HepG2 (cell line): ENCODE measurements at regions not wholly inside any gene's neighbourhood (a gene's known extent, or its start where the extent isn't known, plus 50 kb on each side); places are given as distances from the start of the nearest gene placed in this dataset.

Experiments used
- ATAC-seq: fragments of 200-7000 bp; cut with Tn5 transposase; 3 replicates; pipeline ENCODE4 v1.9.1; 2020; ENCODE audit warnings: mild to moderate bottlenecking, moderate library complexity
- BruUV-seq: library from RNA; stranded (reverse); fragments of 400-500 nt; replicated peaks from 2 replicates; lab custom pipeline; 2021; lab: Mats Ljungman, UMichigan
- CTCF ChIA-PET: fragments of 300-600 bp; formaldehyde crosslinking; extraction: SDS; loops from one replicate; lab custom pipeline; 2021; ENCODE audit warnings: low total read pairs, inconsistent platforms, low intra/inter-chr PET ratio; lab: Yijun Ruan, JAX
- POLR2A ChIA-PET: fragments of 350-600 bp; sonication (Branson Sonifier 250); formaldehyde crosslinking; loops from one replicate; lab custom pipeline; 2020; ENCODE audit warnings: antibody characterized with exemption, inconsistent platforms; lab: Yijun Ruan, JAX
- DNase-seq: peaks from one replicate; pipeline ENCODE4 v3.0.0-alpha.2; 2015; ENCODE audit warnings: low spot score
- FAIRE-seq: peaks from 3 replicates; lab custom pipeline; 2011; peaks lifted over from hg19 to GRCh38; lab: Jason Lieb, UNC
- H2AFZ ChIP-seq: one replicate; pipeline ENCODE4 v1.6.1; 2011; ENCODE audit warnings: low read length, inconsistent platforms
- H3K27ac ChIP-seq: fragments of 300-600 bp; 3 replicates; pipeline ENCODE4 v1.8.0; 2011; ENCODE audit warnings: mixed run types, mild to moderate bottlenecking, mixed read lengths, low read length, inconsistent platforms; ENCODE audit not compliant: insufficient read depth; ENCODE audit errors: extremely low read length
- H3K27me3 ChIP-seq, 2 experiments: fragments of 200-600 bp in 1 of 2; 2 replicates in 1 of 2; 3 replicates in 1 of 2; pipeline versions ENCODE4 v1.6.0 to v1.8.0; 2011; ENCODE audit warnings: low read length in 2 of 2, mild to moderate bottlenecking in 2 of 2, moderate library complexity in 2 of 2, inconsistent platforms in 1 of 2; ENCODE audit not compliant: insufficient read depth in 2 of 2, control insufficient read depth in 1 of 2
- H3K36me3 ChIP-seq, 2 experiments: fragments of 200-600 bp in 1 of 2; replicated peaks in 1 of 2; 2 replicates in 1 of 2; 3 replicates in 1 of 2; pipeline versions ENCODE4 v1.5.1 to v1.8.0; 2011; ENCODE audit warnings: low read length in 2 of 2, inconsistent platforms in 1 of 2; ENCODE audit not compliant: insufficient read depth in 2 of 2, control insufficient read depth in 1 of 2
- H3K4me1 ChIP-seq: 2 replicates; pipeline ENCODE4 v1.5.1; 2012; ENCODE audit warnings: low read length, inconsistent platforms; ENCODE audit not compliant: insufficient read depth
- H3K4me2 ChIP-seq: 2 replicates; pipeline ENCODE4 v1.6.0; 2011; ENCODE audit warnings: low read depth, low read length, inconsistent platforms
- H3K4me3 ChIP-seq, 3 experiments: fragments of 200-600 bp in 1 of 3; sonication (generic), shearing (Covaris generic) in 1 of 3; replicated peaks in 1 of 3; 2 replicates each; pipeline ENCODE4 v1.5.1; 2011 to 2016; ENCODE audit warnings: low read length in 3 of 3, inconsistent platforms in 2 of 3, low read depth in 2 of 3, mild to moderate bottlenecking in 2 of 3, control low read depth in 1 of 3, mixed read lengths in 1 of 3; ENCODE audit not compliant: insufficient read depth in 1 of 3
- H3K79me2 ChIP-seq: one replicate; pipeline ENCODE4 v1.6.1; 2011; ENCODE audit warnings: low read length, inconsistent platforms; ENCODE audit not compliant: insufficient read depth
- H3K9ac ChIP-seq: 2 replicates; pipeline ENCODE4 v1.6.0; 2011; ENCODE audit warnings: mild to moderate bottlenecking, low read depth, low read length, inconsistent platforms; ENCODE audit not compliant: insufficient read depth
- H3K9me3 ChIP-seq: 2 replicates; pipeline ENCODE4 v1.5.1; 2012; ENCODE audit warnings: mild to moderate bottlenecking, low read length
- H4K20me1 ChIP-seq: 2 replicates; pipeline ENCODE4 v1.6.0; 2011; ENCODE audit warnings: inconsistent platforms, mild to moderate bottlenecking, low read length, moderate library complexity; ENCODE audit not compliant: insufficient read depth
- GABPA ChIP-seq, 2 experiments: IDR thresholded peaks; 2 replicates each; pipeline ENCODE4 v1.6.1; 2011 to 2016; ENCODE audit warnings: low read depth in 2 of 2, low read length in 1 of 2, missing biosample characterization in 1 of 2, missing genetic modification characterization in 1 of 2
- GABPB1 ChIP-seq: IDR thresholded peaks from 2 replicates; pipeline ENCODE4 v1.6.1; 2016; ENCODE audit warnings: mild to moderate bottlenecking, missing genetic modification reagents, moderate library complexity, missing compliant biosample characterization
- HMGXB3 ChIP-seq: sonication (generic); formaldehyde crosslinking; IDR thresholded peaks from 2 replicates; pipeline ENCODE4 v1.4.0; 2020; ENCODE audit warnings: missing genetic modification reagents, borderline replicate concordance
- PLSCR1 ChIP-seq: sonication (generic); formaldehyde crosslinking; IDR thresholded peaks from 2 replicates; pipeline ENCODE4 v1.5.0; 2020; ENCODE audit warnings: missing genetic modification reagents, mild to moderate bottlenecking, borderline replicate concordance
- ZFAT ChIP-seq: sonication (generic); formaldehyde crosslinking; conservative IDR thresholded peaks from 2 replicates; pipeline ENCODE4 v1.8.1; 2023; ENCODE audit warnings: missing genetic modification reagents, inconsistent platforms
- ZNF24 ChIP-seq: fragments of 450-650 bp; IDR thresholded peaks from 2 replicates; pipeline ENCODE4 v1.6.1; 2017; ENCODE audit warnings: antibody characterized with exemption, mild to moderate bottlenecking
- ZNF335 ChIP-seq: sonication (generic); formaldehyde crosslinking; IDR thresholded peaks from 2 replicates; pipeline ENCODE4 v1.4.0; 2020; ENCODE audit warnings: missing genetic modification reagents
- ZNF562 ChIP-seq: sonication (generic); formaldehyde crosslinking; IDR thresholded peaks from 2 replicates; pipeline ENCODE4 v1.8.0; 2022; ENCODE audit warnings: missing genetic modification reagents, borderline replicate concordance
- WGBS: methylation state at CpG from one replicate; pipeline ENCODE4 v1.1.6; 2017; ENCODE audit warnings: low lambda C conversion rate; 5-methylcytosine and 5-hydroxymethylcytosine counted together
- in situ Hi-C: cut with HindIII; loops from 2 replicates; pipeline ENCODE4 v1.10.0; 2017; ENCODE audit warnings: low pct_unique_long_range_greater_than_20kb; ENCODE audit not compliant: extremely low pct_ligation_motif_present
- intact Hi-C: fragments of 100-400 bp; cut with micrococcal nuclease; formaldehyde crosslinking; loops from one replicate; pipeline ENCODE4 v1.10.0; 2022; ENCODE audit not compliant: unreplicated experiment
- TF ChIP-seq, protein P1 (sequence below): IDR thresholded peaks from 2 replicates; pipeline ENCODE4 v1.6.1; 2016; ENCODE audit warnings: low read depth, borderline replicate concordance
- TF ChIP-seq, protein P2 (sequence below): sonication (generic); formaldehyde crosslinking; IDR thresholded peaks from 2 replicates; pipeline ENCODE4 v1.4.0; 2020; ENCODE audit warnings: mild to moderate bottlenecking, missing genetic modification reagents, borderline replicate concordance
- TF ChIP-seq, protein P3 (sequence below): conservative IDR thresholded peaks from 2 replicates; pipeline ENCODE4 v1.6.1; 2018; ENCODE audit warnings: missing genetic modification reagents

- TF ChIP-seq, protein P1, sequence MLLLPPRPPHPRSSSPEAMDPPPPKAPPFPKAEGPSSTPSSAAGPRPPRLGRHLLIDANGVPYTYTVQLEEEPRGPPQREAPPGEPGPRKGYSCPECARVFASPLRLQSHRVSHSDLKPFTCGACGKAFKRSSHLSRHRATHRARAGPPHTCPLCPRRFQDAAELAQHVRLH (CRISPR knock-in tag), result no peak
- no peak for TF ChIP-seq ZNF24
- TF ChIP-seq HMGXB3, result no peak
Measured at GRCh38 chr1:39134768-39135333, 69.6 kb upstream of the MACF1 start (continued).

GRCh38 chr1:39136638-39137037 lies 67.9 kb upstream of the MACF1 start:
- H3K4me1 ChIP-seq, result peaks cover 22% of the 10 kb centered on the region
- ATAC-seq (no peak), FAIRE-seq (no peak), DNase-seq (no peak)
- H2AFZ ChIP-seq, result no peak overlapping the region
- POLR2A ChIA-PET, result no interaction called here
- H3K36me3 ChIP-seq, result no peaks in the 10 kb centered on the region
- CTCF ChIA-PET, result no interaction called here
- H4K20me1 ChIP-seq, result no peaks in the 10 kb centered on the region
- H3K4me2 ChIP-seq, result no peak overlapping the region
- H3K79me2 ChIP-seq, result peaks cover 3% of the 10 kb centered on the region
- H3K9me3 ChIP-seq, result no peaks in the 10 kb centered on the region
- no peak overlapping the region for H3K4me3 ChIP-seq
- intact Hi-C loops, result no loop called here
- no peaks in the 10 kb centered on the region for H3K27me3 ChIP-seq
- H3K9ac ChIP-seq, result no peak overlapping the region
- H3K27ac ChIP-seq, result no peak overlapping the region
- WGBS, result 93% methylated on average over 2 of the region's 2 CpGs
- in situ Hi-C loops, result no loop called here
- BruUV-seq, result no TSS peak
- TF ChIP-seq, protein P2, sequence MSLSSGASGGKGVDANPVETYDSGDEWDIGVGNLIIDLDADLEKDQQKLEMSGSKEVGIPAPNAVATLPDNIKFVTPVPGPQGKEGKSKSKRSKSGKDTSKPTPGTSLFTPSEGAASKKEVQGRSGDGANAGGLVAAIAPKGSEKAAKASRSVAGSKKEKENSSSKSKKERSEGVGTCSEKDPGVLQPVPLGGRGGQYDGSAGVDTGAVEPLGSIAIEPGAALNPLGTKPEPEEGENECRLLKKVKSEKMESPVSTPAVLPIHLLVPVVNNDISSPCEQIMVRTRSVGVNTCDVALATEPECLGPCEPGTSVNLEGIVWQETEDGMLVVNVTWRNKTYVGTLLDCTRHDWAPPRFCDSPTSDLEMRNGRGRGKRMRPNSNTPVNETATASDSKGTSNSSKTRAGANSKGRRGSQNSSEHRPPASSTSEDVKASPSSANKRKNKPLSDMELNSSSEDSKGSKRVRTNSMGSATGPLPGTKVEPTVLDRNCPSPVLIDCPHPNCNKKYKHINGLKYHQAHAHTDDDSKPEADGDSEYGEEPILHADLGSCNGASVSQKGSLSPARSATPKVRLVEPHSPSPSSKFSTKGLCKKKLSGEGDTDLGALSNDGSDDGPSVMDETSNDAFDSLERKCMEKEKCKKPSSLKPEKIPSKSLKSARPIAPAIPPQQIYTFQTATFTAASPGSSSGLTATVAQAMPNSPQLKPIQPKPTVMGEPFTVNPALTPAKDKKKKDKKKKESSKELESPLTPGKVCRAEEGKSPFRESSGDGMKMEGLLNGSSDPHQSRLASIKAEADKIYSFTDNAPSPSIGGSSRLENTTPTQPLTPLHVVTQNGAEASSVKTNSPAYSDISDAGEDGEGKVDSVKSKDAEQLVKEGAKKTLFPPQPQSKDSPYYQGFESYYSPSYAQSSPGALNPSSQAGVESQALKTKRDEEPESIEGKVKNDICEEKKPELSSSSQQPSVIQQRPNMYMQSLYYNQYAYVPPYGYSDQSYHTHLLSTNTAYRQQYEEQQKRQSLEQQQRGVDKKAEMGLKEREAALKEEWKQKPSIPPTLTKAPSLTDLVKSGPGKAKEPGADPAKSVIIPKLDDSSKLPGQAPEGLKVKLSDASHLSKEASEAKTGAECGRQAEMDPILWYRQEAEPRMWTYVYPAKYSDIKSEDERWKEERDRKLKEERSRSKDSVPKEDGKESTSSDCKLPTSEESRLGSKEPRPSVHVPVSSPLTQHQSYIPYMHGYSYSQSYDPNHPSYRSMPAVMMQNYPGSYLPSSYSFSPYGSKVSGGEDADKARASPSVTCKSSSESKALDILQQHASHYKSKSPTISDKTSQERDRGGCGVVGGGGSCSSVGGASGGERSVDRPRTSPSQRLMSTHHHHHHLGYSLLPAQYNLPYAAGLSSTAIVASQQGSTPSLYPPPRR (CRISPR knock-in tag), result no peak
- TF ChIP-seq ZNF335 (CRISPR knock-in tag) (no peak), ZFAT (CRISPR knock-in tag) (no peak), ZNF562 (CRISPR knock-in tag) (no peak), PLSCR1 (CRISPR knock-in tag) (no peak), GABPA (IDR thresholded peaks at IDR 0.05; ENCODE audit: low read depth, low read length) (no peak), GABPA (CRISPR knock-in tag; IDR thresholded peaks at IDR 0.05; ENCODE audit: low read depth) (no peak), GABPB1 (no peak)
- TF ChIP-seq, protein P3, sequence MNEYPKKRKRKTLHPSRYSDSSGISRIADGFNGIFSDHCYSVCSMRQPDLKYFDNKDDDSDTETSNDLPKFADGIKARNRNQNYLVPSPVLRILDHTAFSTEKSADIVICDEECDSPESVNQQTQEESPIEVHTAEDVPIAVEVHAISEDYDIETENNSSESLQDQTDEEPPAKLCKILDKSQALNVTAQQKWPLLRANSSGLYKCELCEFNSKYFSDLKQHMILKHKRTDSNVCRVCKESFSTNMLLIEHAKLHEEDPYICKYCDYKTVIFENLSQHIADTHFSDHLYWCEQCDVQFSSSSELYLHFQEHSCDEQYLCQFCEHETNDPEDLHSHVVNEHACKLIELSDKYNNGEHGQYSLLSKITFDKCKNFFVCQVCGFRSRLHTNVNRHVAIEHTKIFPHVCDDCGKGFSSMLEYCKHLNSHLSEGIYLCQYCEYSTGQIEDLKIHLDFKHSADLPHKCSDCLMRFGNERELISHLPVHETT (CRISPR knock-in tag), result no peak
